SK-N-MC (cell line): ENCODE measurements at regions not wholly inside any gene's neighbourhood (a gene's known extent, or its start where the extent isn't known, plus 50 kb on each side); places are given as distances from the start of the nearest gene placed in this dataset.
"Not testable (repeated sequence)": the region's sequence is repeated elsewhere in the genome, so short reads cannot be mapped to it uniquely, and the experiment has no call there.

Experiments used
- DNase-seq: peaks from one replicate; pipeline ENCODE4 v3.0.0-alpha.2; 2011; ENCODE audit warnings: low read depth, low spot score
- H3K27ac ChIP-seq: fragments of 200-600 bp; sonication (generic); 2 replicates; pipeline ENCODE4 v1.5.1; 2016; ENCODE audit warnings: mixed run types
- H3K36me3 ChIP-seq: fragments of 200-600 bp; sonication (generic); 2 replicates; pipeline ENCODE4 v1.6.1; 2017; ENCODE audit warnings: antibody characterized with exemption, low read length, mixed read lengths; ENCODE audit not compliant: insufficient read depth
- H3K4me3 ChIP-seq: fragments of 200-600 bp; sonication (generic); 2 replicates; pipeline ENCODE4 v1.5.1; 2016
- H3K9ac ChIP-seq: fragments of 200-600 bp; sonication (generic); 2 replicates; pipeline ENCODE4 v1.8.0; 2017; ENCODE audit warnings: mixed run types, mixed read lengths; ENCODE audit not compliant: insufficient read length
- H3K9me3 ChIP-seq: fragments of 200-600 bp; sonication (generic); 2 replicates; pipeline ENCODE4 v1.6.1; 2017; ENCODE audit warnings: low read depth, mild to moderate bottlenecking, antibody characterized with exemption, low read length, moderate library complexity, mixed read lengths
- EZH2 ChIP-seq: fragments of 200-600 bp; sonication (generic); IDR thresholded peaks from one replicate; pipeline ENCODE4 v1.6.1; 2017; ENCODE audit warnings: antibody characterized with exemption
- FOXP2 ChIP-seq: optimal IDR thresholded peaks from 2 replicates; pipeline ENCODE3; 2011; ENCODE audit warnings: mild to moderate bottlenecking, moderate library complexity; ENCODE audit not compliant: insufficient read depth; ENCODE audit errors: extremely low read length, control extremely low read depth
- POLR2AphosphoS5 ChIP-seq: IDR thresholded peaks from 2 replicates; pipeline ENCODE4 v1.6.1; 2012; ENCODE audit warnings: mild to moderate bottlenecking, low read depth, low read length, borderline replicate concordance

GRCh38 chr4:189597341-189597740 is 343.3 kb upstream of the FRG1 start:
- Histone ChIP-seq H3K9me3 (no peaks in the 10 kb centered on the region), H3K36me3 (no peaks in the 10 kb centered on the region)

GRCh38 chr4:189600264-189600663 is 340.4 kb upstream of the FRG1 start:
- no peak overlapping the region for H3K4me3 ChIP-seq
- H3K36me3 ChIP-seq, result no peaks in the 10 kb centered on the region
- no peak overlapping the region for H3K9ac ChIP-seq

More at GRCh38 chr4:189597341-189597740, 343.3 kb upstream of the FRG1 start:
- DNase-seq, result no peak
- TF ChIP-seq FOXP2 (no peak), POLR2AphosphoS5 (no peak), EZH2 (no peak)
- Histone ChIP-seq H3K4me3 (no peak overlapping the region), H3K9ac (no peak overlapping the region), H3K27ac (no peak overlapping the region)

GRCh38 chr4:189600718-189601435 is 339.8 kb upstream of the FRG1 start:
- Histone ChIP-seq H3K9me3 (no peaks in the 10 kb centered on the region), H3K27ac (no peak overlapping the region), H3K4me3 (no peak overlapping the region), H3K36me3 (no peaks in the 10 kb centered on the region), H3K9ac (no peak overlapping the region)
- TF ChIP-seq POLR2AphosphoS5 (no peak), FOXP2 (no peak), EZH2 (no peak)
- DNase-seq, result no peak

More at GRCh38 chr4:189600264-189600663, 340.4 kb upstream of the FRG1 start:
- DNase-seq, result no peak
- Histone ChIP-seq H3K27ac (no peak overlapping the region), H3K9me3 (no peaks in the 10 kb centered on the region)
- TF ChIP-seq EZH2 (no peak), FOXP2 (no peak), POLR2AphosphoS5 (no peak)

GRCh38 chr4:189602827-189603226 is 337.8 kb upstream of the FRG1 start:
- not testable (repeated sequence) for H3K27ac ChIP-seq, H3K9me3 ChIP-seq, H3K36me3 ChIP-seq, H3K9ac ChIP-seq, DNase-seq, H3K4me3 ChIP-seq

- H3K9ac ChIP-seq, H3K27ac ChIP-seq, DNase-seq, H3K9me3 ChIP-seq, H3K4me3 ChIP-seq, H3K36me3 ChIP-seq: not testable (repeated sequence)
Observed at GRCh38 chr4:189610571-189610970, 330.1 kb upstream of the FRG1 start.

- no peak overlapping the region for H3K9ac ChIP-seq
- DNase-seq, result no peak
- H3K27ac ChIP-seq, result no peak overlapping the region
- TF ChIP-seq EZH2 (no peak), FOXP2 (no peak), POLR2AphosphoS5 (no peak)
- H3K36me3 ChIP-seq, result no peaks in the 10 kb centered on the region
- no peaks in the 10 kb centered on the region for H3K9me3 ChIP-seq
- no peak overlapping the region for H3K4me3 ChIP-seq
Observed at GRCh38 chr4:189613207-189613606, 327.5 kb upstream of the FRG1 start.

- TF ChIP-seq POLR2AphosphoS5 (no peak), FOXP2 (no peak), EZH2 (no peak)
- no peak overlapping the region for H3K4me3 ChIP-seq
- H3K36me3 ChIP-seq, result no peaks in the 10 kb centered on the region
- H3K27ac ChIP-seq, result no peak overlapping the region
- DNase-seq, result no peak
- H3K9me3 ChIP-seq, result no peaks in the 10 kb centered on the region
- no peak overlapping the region for H3K9ac ChIP-seq
Observed at GRCh38 chr4:189615217-189615663, 325.4 kb upstream of the FRG1 start.

GRCh38 chr4:189617741-189618140 is 322.9 kb upstream of the FRG1 start:
- H3K36me3 ChIP-seq, H3K27ac ChIP-seq, H3K9ac ChIP-seq, H3K9me3 ChIP-seq, DNase-seq, H3K4me3 ChIP-seq: not testable (repeated sequence)

GRCh38 chr4:189619441-189620250 is 321.0 kb upstream of the FRG1 start:
- not testable (repeated sequence) for H3K4me3 ChIP-seq, H3K9me3 ChIP-seq, DNase-seq, H3K9ac ChIP-seq, H3K27ac ChIP-seq, H3K36me3 ChIP-seq

- not testable (repeated sequence) for H3K9me3 ChIP-seq, DNase-seq, H3K9ac ChIP-seq, H3K36me3 ChIP-seq, H3K4me3 ChIP-seq, H3K27ac ChIP-seq
Observed at GRCh38 chr4:189622574-189622973, 318.1 kb upstream of the FRG1 start.

GRCh38 chr4:189627041-189627440 is 313.6 kb upstream of the FRG1 start:
- H3K9ac ChIP-seq, H3K4me3 ChIP-seq, DNase-seq, H3K9me3 ChIP-seq, H3K36me3 ChIP-seq, H3K27ac ChIP-seq: not testable (repeated sequence)

GRCh38 chr4:189629733-189630132 is 310.9 kb upstream of the FRG1 start:
- H3K9ac ChIP-seq, DNase-seq, H3K36me3 ChIP-seq, H3K4me3 ChIP-seq, H3K27ac ChIP-seq, H3K9me3 ChIP-seq: not testable (repeated sequence)

- not testable (repeated sequence) for H3K27ac ChIP-seq, H3K9me3 ChIP-seq, H3K36me3 ChIP-seq, H3K4me3 ChIP-seq, H3K9ac ChIP-seq, DNase-seq
Observed at GRCh38 chr4:189630913-189631567, 309.6 kb upstream of the FRG1 start.
